Heart left ventricle (tissue), 13 donors: ENCODE measurements at regions not wholly inside any gene's neighbourhood (a gene's known extent, or its start where the extent isn't known, plus 50 kb on each side); places are given as distances from the start of the nearest gene placed in this dataset.

Experiments used
- POLR2A ChIP-seq, 2 donors: fragments of 450-650 bp; IDR thresholded peaks; one replicate each; pipeline ENCODE4 v1.6.1; 2017; ENCODE audit warnings: antibody characterized with exemption in 2 of 2, mild to moderate bottlenecking in 2 of 2, moderate library complexity in 2 of 2
- TF ChIP-seq, protein P1 (sequence below), 12 donors: fragments of 200-600 bp; sonication (generic) in 4 of 12; IDR thresholded peaks; one replicate each; pipeline versions ENCODE4 v1.5.0 to v1.8.0; 2018 to 2022; ENCODE audit warnings: antibody characterized with exemption in 12 of 12, mild to moderate bottlenecking in 5 of 12
- donor health status: ischemic (EF 13 %, LVEDD 7.1; RV severe dilation, severe dysfunction).
- donor health status: DM: no; HTN: yes; CAD: no.
- donor health status: DM: no; HTN: no; CAD: no.
- donor health status: ischemic (EF 25% LVEDD 6.9; RV normal size, moderate dysfunction).
- donor health status: ischemic (EF 25% LVEDD 5.7; RV mildly dilated, moderate dysfunction).
- donor health status: ischemic (EF 35%, LVEDD 5.7; RV mildly dilated, moderate dysfunction).
- donor health status: nonischemic (EF 11% LVEDD 7.7; RV severe dilation, severe dysfunction).
- donor health status: DM: yes; HTN: yes; CAD: no.
- donor health status: PGD.
- donor health status: ischemic (EF 29% LVEDD 5.4; RV normal size, mild dysfunction).
- donor health status: nonischemic (EF 23%, LVEDD 6.1; RV moderate dilation, normal function).

DNA sequence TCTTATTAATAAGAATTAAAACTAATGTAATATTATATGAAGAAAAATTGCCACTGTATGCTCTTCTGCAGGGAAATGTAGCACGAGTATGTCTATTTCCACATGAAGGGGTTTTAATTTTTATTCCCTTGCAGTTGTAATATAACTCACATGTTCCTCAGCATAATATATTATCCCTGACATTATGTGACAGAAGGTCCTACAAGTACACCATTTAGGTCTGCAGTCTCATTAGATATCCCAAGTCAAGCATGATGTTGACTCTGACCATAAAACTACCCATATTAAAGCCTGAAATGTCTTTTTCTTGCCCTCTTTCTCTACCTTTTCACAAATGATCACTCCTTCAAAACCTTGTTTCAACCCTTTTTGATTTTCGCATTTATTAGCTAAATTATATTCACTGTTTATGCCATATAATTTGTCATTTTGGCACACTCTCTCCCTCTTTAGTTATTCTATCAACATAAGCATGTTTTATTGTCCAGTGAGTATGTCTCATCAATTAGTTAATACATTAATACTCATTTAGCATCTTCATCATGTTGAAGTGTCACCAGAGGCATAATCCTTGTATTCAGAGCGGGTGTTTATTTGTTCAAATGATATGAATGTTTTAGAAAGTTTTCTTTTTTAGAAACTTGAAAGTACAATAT lies 532.8 kb downstream of the MAT2B start:
- TF ChIP-seq, protein P1, sequence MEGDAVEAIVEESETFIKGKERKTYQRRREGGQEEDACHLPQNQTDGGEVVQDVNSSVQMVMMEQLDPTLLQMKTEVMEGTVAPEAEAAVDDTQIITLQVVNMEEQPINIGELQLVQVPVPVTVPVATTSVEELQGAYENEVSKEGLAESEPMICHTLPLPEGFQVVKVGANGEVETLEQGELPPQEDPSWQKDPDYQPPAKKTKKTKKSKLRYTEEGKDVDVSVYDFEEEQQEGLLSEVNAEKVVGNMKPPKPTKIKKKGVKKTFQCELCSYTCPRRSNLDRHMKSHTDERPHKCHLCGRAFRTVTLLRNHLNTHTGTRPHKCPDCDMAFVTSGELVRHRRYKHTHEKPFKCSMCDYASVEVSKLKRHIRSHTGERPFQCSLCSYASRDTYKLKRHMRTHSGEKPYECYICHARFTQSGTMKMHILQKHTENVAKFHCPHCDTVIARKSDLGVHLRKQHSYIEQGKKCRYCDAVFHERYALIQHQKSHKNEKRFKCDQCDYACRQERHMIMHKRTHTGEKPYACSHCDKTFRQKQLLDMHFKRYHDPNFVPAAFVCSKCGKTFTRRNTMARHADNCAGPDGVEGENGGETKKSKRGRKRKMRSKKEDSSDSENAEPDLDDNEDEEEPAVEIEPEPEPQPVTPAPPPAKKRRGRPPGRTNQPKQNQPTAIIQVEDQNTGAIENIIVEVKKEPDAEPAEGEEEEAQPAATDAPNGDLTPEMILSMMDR (IDR thresholded peaks at IDR 0.05), result no peak
- TF ChIP-seq POLR2A (IDR thresholded peaks at IDR 0.05), result no peak
